IMR-90 (cell line): ENCODE measurements at regions not wholly inside any gene's neighbourhood (a gene's known extent, or its start where the extent isn't known, plus 50 kb on each side); places are given as distances from the start of the nearest gene placed in this dataset.
A peak's percentile ranks its signal among the peaks of the same experiment; 100 is the strongest.

Source experiments
- ATAC-seq: fragments of 200-7000 bp; cut with Tn5 transposase; 2 replicates; pipeline ENCODE4 v1.9.1; 2020; ENCODE audit warnings: low read depth, mild to moderate bottlenecking, moderate library complexity
- BruUV-seq: library from RNA; stranded (reverse); fragments of 400-500 nt; replicated peaks from 2 replicates; lab custom pipeline; 2021; lab: Mats Ljungman, UMichigan
- CTCF ChIA-PET: fragments of 300-600 bp; formaldehyde crosslinking; extraction: SDS; loops from one replicate; lab custom pipeline; 2021; ENCODE audit warnings: antibody characterized with exemption; lab: Yijun Ruan, JAX
- POLR2A ChIA-PET: fragments of 300-600 bp; sonication (Branson Sonifier 250); formaldehyde crosslinking; loops from one replicate; lab custom pipeline; 2022; ENCODE audit warnings: antibody characterized with exemption; ENCODE audit not compliant: unreplicated experiment; lab: Charles Lee
- DNase-seq: peaks from one replicate; pipeline ENCODE4 v3.0.0; 2013
- H2AFZ ChIP-seq: replicated peaks from 2 replicates; pipeline ENCODE3; 2013; ENCODE audit warnings: low read length, mild to moderate bottlenecking; ENCODE audit not compliant: poor library complexity
- H2AK5ac ChIP-seq: 2 replicates; pipeline ENCODE4 v1.6.1; 2013; ENCODE audit warnings: low read depth, low read length, inconsistent platforms
- H2AK9ac ChIP-seq: replicated peaks from 2 replicates; pipeline ENCODE3; 2013; ENCODE audit warnings: mild to moderate bottlenecking, low read depth, low read length, moderate library complexity; ENCODE audit not compliant: poor library complexity
- H2BK120ac ChIP-seq: 2 replicates; pipeline ENCODE4 v1.6.1; 2013; ENCODE audit warnings: low read depth, low read length, inconsistent platforms
- H2BK15ac ChIP-seq: 3 replicates; pipeline ENCODE4 v1.6.1; 2013; ENCODE audit warnings: low read depth, low read length, inconsistent platforms
- H2BK20ac ChIP-seq: 2 replicates; pipeline ENCODE4 v1.6.1; 2013; ENCODE audit warnings: low read depth, mild to moderate bottlenecking, inconsistent platforms, low read length, moderate library complexity
- H2BK5ac ChIP-seq: 2 replicates; pipeline ENCODE4 v1.6.1; 2013; ENCODE audit warnings: mild to moderate bottlenecking, low read depth, low read length, inconsistent platforms; ENCODE audit not compliant: poor library complexity, severe bottlenecking
- H3K14ac ChIP-seq: replicated peaks from 2 replicates; pipeline ENCODE4 v1.6.1; 2013; ENCODE audit warnings: low read depth, low read length, inconsistent platforms
- H3K18ac ChIP-seq: 2 replicates; pipeline ENCODE4 v1.6.1; 2013; ENCODE audit warnings: low read depth, low read length, control low read depth
- H3K23ac ChIP-seq: 2 replicates; pipeline ENCODE4 v1.6.1; 2013; ENCODE audit warnings: low read depth, low read length, inconsistent platforms
- H3K27ac ChIP-seq: 2 replicates; pipeline ENCODE4 v1.5.1; 2013; ENCODE audit warnings: mild to moderate bottlenecking, control low read depth, low read length; ENCODE audit not compliant: insufficient read depth
- H3K27me3 ChIP-seq: 2 replicates; pipeline ENCODE4 v1.6.1; 2013; ENCODE audit warnings: low read length; ENCODE audit not compliant: control insufficient read depth, insufficient read depth
- H3K36me3 ChIP-seq: 2 replicates; pipeline ENCODE4 v1.6.1; 2013; ENCODE audit warnings: low read length, mixed read lengths; ENCODE audit not compliant: control insufficient read depth, insufficient read depth
- H3K4ac ChIP-seq: 2 replicates; pipeline ENCODE4 v1.6.1; 2013; ENCODE audit warnings: low read depth, low read length, inconsistent platforms
- H3K4me1 ChIP-seq: 2 replicates; pipeline ENCODE4 v1.6.1; 2013; ENCODE audit warnings: low read length, mixed read lengths; ENCODE audit not compliant: control insufficient read depth, insufficient read depth
- H3K4me2 ChIP-seq: 2 replicates; pipeline ENCODE4 v1.6.1; 2013; ENCODE audit warnings: low read depth, mild to moderate bottlenecking, control low read depth, low read length, moderate library complexity
- H3K4me3 ChIP-seq: 2 replicates; pipeline ENCODE4 v1.5.1; 2013; ENCODE audit warnings: low read depth, mild to moderate bottlenecking, control low read depth, low read length, moderate library complexity; ENCODE audit not compliant: insufficient read depth
- H3K56ac ChIP-seq: 2 replicates; pipeline ENCODE4 v1.6.1; 2013; ENCODE audit warnings: low read length, inconsistent platforms; ENCODE audit not compliant: insufficient read depth; ENCODE audit errors: extremely low read depth
- H3K79me1 ChIP-seq, 2 experiments: 2 replicates each; pipeline ENCODE4 v1.6.1; 2013; ENCODE audit warnings: low read length in 2 of 2, inconsistent platforms in 1 of 2, low read depth in 1 of 2
- H3K9ac ChIP-seq: 2 replicates; pipeline ENCODE4 v1.6.1; 2013; ENCODE audit warnings: low read depth, low read length, control low read depth
- H3K9me1 ChIP-seq: 2 replicates; pipeline ENCODE4 v1.6.1; 2013; ENCODE audit warnings: low read length, inconsistent platforms; ENCODE audit not compliant: insufficient read depth
- H3K9me3 ChIP-seq: 2 replicates; pipeline ENCODE4 v1.6.1; 2013; ENCODE audit warnings: low read length; ENCODE audit not compliant: control insufficient read depth, insufficient read depth
- H4K20me1 ChIP-seq: 2 replicates; pipeline ENCODE4 v1.6.1; 2013; ENCODE audit warnings: low read length, inconsistent platforms; ENCODE audit not compliant: insufficient read depth
- H4K5ac ChIP-seq: 2 replicates; pipeline ENCODE4 v1.6.1; 2013; ENCODE audit warnings: mild to moderate bottlenecking, low read depth, low read length, control low read depth
- H4K8ac ChIP-seq, 2 experiments: 2 replicates each; pipeline ENCODE4 v1.6.1; 2013; ENCODE audit warnings: low read depth in 2 of 2, low read length in 2 of 2, control low read depth in 1 of 2, inconsistent platforms in 1 of 2
- H4K91ac ChIP-seq: 2 replicates; pipeline ENCODE4 v1.6.1; 2013; ENCODE audit warnings: low read depth, low read length, inconsistent platforms; ENCODE audit not compliant: insufficient read depth
- MXI1 ChIP-seq: IDR thresholded peaks from 2 replicates; pipeline ENCODE4 v1.6.1; 2012; ENCODE audit warnings: low read depth, mild to moderate bottlenecking, low read length, moderate library complexity, borderline replicate concordance
- RAD21 ChIP-seq: IDR thresholded peaks from 2 replicates; pipeline ENCODE4 v1.6.1; 2012; ENCODE audit warnings: low read length, improper control_type of control experiment
- RCOR1 ChIP-seq: IDR thresholded peaks from 2 replicates; pipeline ENCODE4 v1.6.1; 2012; ENCODE audit warnings: mild to moderate bottlenecking, low read length, improper control_type of control experiment; ENCODE audit not compliant: insufficient replicate concordance
- RFX5 ChIP-seq: IDR thresholded peaks from 2 replicates; pipeline ENCODE4 v1.8.0; 2012; ENCODE audit warnings: low read depth, mild to moderate bottlenecking, low read length, moderate library complexity
- SMC3 ChIP-seq: fragments of 150-350 bp; IDR thresholded peaks from 2 replicates; pipeline ENCODE4 v1.6.1; 2016; ENCODE audit warnings: low read depth, mild to moderate bottlenecking, antibody characterized with exemption, low read length, moderate library complexity
- dilution Hi-C: fragments of 300-500 bp; cut with HindIII; formaldehyde crosslinking; loops from one replicate; pipeline ENCODE4 v1.14.3; 2018; ENCODE audit warnings: low sequenced_read_pairs; ENCODE audit not compliant: unreplicated experiment
- in situ Hi-C: fragments of 300-500 bp; cut with MboI; formaldehyde crosslinking; loops from 3 replicates; pipeline ENCODE4 v1.14.3; 2019; ENCODE audit warnings: low sequenced_read_pairs, inconsistent platforms, mixed read lengths
- intact Hi-C: fragments of 100-400 bp; cut with micrococcal nuclease; formaldehyde crosslinking; loops from 2 replicates; pipeline ENCODE4 v1.10.0; 2022
- TF ChIP-seq, protein P1 (sequence below): fragments of 150-350 bp; IDR thresholded peaks from 2 replicates; pipeline ENCODE4 v1.6.1; 2017; ENCODE audit warnings: mild to moderate bottlenecking, antibody characterized with exemption, low read length, low read depth

GRCh38 chr1:221851336-221851735 lies 109.4 kb upstream of the DUSP10 start:
- ATAC-seq (peak; percentile 44), DNase-seq (peak; percentile 41)
- Histone ChIP-seq H4K91ac (peak overlapping the region; percentile 81), H3K9me1 (peaks cover 4% of the 10 kb centered on the region), H3K56ac (no peak overlapping the region), H2BK20ac (peak overlapping the region; percentile 84), H2BK15ac (peak overlapping the region; percentile 83; the same call in 2 of the 3 replicates), H3K14ac (peak overlapping the region; percentile 73), H3K23ac (no peak overlapping the region), H4K5ac (peak overlapping the region; percentile 75), H3K27ac (no peak overlapping the region), H3K36me3 (no peaks in the 10 kb centered on the region), H3K18ac (peak overlapping the region; percentile 73), H3K79me1 (no peaks in the 10 kb centered on the region), H4K8ac (peak overlapping the region; percentile 36 to 59; a peak in 2 of 4 replicates), H2BK5ac (peak overlapping the region; percentile 64), H3K9me3 (no peaks in the 10 kb centered on the region), H3K4me1 (peaks cover 10% of the 10 kb centered on the region), H3K4ac (peak overlapping the region; percentile 77; the same call in 1 of the 2 replicates), H2AK9ac (peak overlapping the region; percentile 32), H2BK120ac (peak overlapping the region; percentile 90), H2AK5ac (peak overlapping the region; percentile 89; the same call in 1 of the 2 replicates), H3K9ac (no peak overlapping the region), H3K27me3 (no peaks in the 10 kb centered on the region), H2AFZ (peak overlapping the region; percentile 73), H3K4me3 (no peak overlapping the region), H4K20me1 (no peaks in the 10 kb centered on the region), H3K4me2 (peak overlapping the region; percentile 53; the same call in 1 of the 2 replicates)
- CTCF ChIA-PET = interaction anchor here (1.0 kb wide), 1 partner anchor 373 kb away, joined by 3 read pairs; no protein-coding TSS in a partner anchor
- intact Hi-C loops = no loop called here
- in situ Hi-C loops = no loop called here
- BruUV-seq = no TSS peak
- dilution Hi-C loops = no loop called here
- POLR2A ChIA-PET = interaction anchor here (0.6 kb wide), 1 partner anchor 12 kb away, joined by 3 read pairs; no protein-coding TSS in a partner anchor
- no peak for TF ChIP-seq MXI1
- TF ChIP-seq SMC3 = no peak
- TF ChIP-seq, protein P1, sequence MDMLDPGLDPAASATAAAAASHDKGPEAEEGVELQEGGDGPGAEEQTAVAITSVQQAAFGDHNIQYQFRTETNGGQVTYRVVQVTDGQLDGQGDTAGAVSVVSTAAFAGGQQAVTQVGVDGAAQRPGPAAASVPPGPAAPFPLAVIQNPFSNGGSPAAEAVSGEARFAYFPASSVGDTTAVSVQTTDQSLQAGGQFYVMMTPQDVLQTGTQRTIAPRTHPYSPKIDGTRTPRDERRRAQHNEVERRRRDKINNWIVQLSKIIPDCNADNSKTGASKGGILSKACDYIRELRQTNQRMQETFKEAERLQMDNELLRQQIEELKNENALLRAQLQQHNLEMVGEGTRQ = no peak
- no peak for TF ChIP-seq RCOR1
- TF ChIP-seq RFX5 = no peak
- no peak for TF ChIP-seq RAD21
